HAP-1 (cell line): ENCODE measurements at regions not wholly inside any gene's neighbourhood (a gene's known extent, or its start where the extent isn't known, plus 50 kb on each side); places are given as distances from the start of the nearest gene placed in this dataset.

ENCODE experiments used
- DNase-seq, 2 experiments: peaks; one replicate each; pipeline ENCODE4 v3.0.0-alpha.2; 2016 to 2020; ENCODE audit warnings: low spot score in 2 of 2
- H3K27me3 ChIP-seq: fragments of 250-450 bp; sonication (Bioruptor Pico); 2 replicates; pipeline ENCODE4 v1.5.1; 2020; ENCODE audit warnings: low read depth, mild to moderate bottlenecking, moderate library complexity
- H3K36me3 ChIP-seq: fragments of 250-450 bp; sonication (Bioruptor Pico); replicated peaks from 2 replicates; pipeline ENCODE4 v1.5.1; 2020; ENCODE audit warnings: mild to moderate bottlenecking
- H3K4me1 ChIP-seq: fragments of 250-450 bp; sonication (Bioruptor Pico); 2 replicates; pipeline ENCODE4 v1.5.1; 2020; ENCODE audit warnings: mild to moderate bottlenecking
- H3K4me3 ChIP-seq: fragments of 250-450 bp; sonication (Bioruptor Pico); 2 replicates; pipeline ENCODE4 v1.5.1; 2020; ENCODE audit warnings: mild to moderate bottlenecking, moderate library complexity
- H3K9me3 ChIP-seq: fragments of 250-450 bp; sonication (Bioruptor Pico); 2 replicates; pipeline ENCODE4 v1.5.1; 2020; ENCODE audit warnings: mild to moderate bottlenecking, moderate library complexity
- in situ Hi-C: fragments of 300-500 bp; cut with MboI; formaldehyde crosslinking; loops from 3 replicates; pipeline ENCODE4 v1.14.3; 2020; ENCODE audit warnings: low sequenced_read_pairs, inconsistent platforms, mixed read lengths

DNA sequence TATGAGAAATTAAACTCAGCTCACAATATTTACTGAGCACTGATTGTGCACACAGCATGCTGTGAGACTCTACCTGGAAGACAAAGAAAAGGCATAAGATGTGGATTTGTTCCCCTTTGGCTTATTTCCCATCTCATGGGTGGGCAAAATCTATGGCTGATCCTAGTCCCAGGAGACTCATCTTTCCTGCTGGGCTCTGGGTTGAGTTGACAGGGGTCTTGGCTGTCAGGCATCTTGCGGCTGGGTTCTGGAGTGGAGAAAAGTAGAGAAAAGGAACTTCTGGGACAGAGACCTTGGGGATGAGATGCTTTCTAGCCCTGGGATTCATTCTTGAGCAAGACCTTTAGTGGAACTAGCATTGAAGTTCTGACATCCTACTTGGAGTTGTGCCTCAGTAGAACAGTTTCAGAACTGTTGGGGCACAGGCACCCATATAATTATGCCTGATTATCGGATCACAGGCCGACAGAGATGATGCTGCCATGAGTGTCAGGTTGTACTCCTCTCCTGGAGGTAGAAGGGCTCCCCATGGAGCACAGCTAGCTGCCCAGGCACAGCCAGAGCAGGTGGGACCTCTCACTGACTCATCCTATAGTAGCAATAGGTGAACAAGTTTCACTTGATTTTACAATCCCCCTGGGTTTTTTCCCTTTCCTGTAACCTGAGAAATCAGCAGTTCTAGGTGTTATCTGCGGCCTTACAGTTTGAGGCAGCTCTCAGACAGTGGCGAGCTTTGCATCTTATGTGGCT lies 260.9 kb downstream of the CYRIA start:
- no peak overlapping the region for H3K4me3 ChIP-seq
- no peaks in the 10 kb centered on the region for H3K9me3 ChIP-seq

GRCh38 chr2:16404146-16404545 lies 261.5 kb downstream of the CYRIA start:
- in situ Hi-C loops, result no loop called here
- H3K36me3 ChIP-seq, result no peaks in the 10 kb centered on the region
- H3K4me1 ChIP-seq, result no peaks in the 10 kb centered on the region
- no peak overlapping the region for H3K4me3 ChIP-seq
- no peaks in the 10 kb centered on the region for H3K9me3 ChIP-seq
- no peak for DNase-seq
- H3K27me3 ChIP-seq, result no peaks in the 10 kb centered on the region

More for the DNA sequence above, 260.9 kb downstream of the CYRIA start:
- DNase-seq, result no peak
- Histone ChIP-seq H3K4me1 (no peaks in the 10 kb centered on the region), H3K36me3 (no peaks in the 10 kb centered on the region), H3K27me3 (no peaks in the 10 kb centered on the region)
- in situ Hi-C loops, result no loop called here

DNA sequence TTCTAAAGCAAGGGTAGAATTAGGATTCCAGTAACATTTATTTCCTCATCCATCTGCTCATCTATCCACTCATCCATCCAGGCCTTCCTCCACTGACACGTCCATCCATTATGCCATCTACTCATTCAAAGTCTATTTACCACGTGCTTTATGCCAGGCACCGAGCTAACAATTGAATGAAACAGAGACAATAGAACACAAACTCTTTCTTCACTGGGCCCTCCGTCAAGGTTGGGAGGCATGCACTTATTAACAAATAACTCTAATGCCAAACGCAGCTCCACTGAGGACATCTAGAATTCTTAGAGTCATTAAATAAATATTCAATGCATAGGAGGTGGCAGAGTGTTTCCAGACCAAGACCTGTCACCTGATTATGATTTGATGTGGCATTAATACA lies 262.7 kb downstream of the CYRIA start:
- Histone ChIP-seq H3K36me3 (no peaks in the 10 kb centered on the region), H3K4me1 (no peaks in the 10 kb centered on the region), H3K4me3 (no peak overlapping the region), H3K9me3 (no peaks in the 10 kb centered on the region), H3K27me3 (no peaks in the 10 kb centered on the region)
- in situ Hi-C loops, result no loop called here
- DNase-seq, result no peak

DNA sequence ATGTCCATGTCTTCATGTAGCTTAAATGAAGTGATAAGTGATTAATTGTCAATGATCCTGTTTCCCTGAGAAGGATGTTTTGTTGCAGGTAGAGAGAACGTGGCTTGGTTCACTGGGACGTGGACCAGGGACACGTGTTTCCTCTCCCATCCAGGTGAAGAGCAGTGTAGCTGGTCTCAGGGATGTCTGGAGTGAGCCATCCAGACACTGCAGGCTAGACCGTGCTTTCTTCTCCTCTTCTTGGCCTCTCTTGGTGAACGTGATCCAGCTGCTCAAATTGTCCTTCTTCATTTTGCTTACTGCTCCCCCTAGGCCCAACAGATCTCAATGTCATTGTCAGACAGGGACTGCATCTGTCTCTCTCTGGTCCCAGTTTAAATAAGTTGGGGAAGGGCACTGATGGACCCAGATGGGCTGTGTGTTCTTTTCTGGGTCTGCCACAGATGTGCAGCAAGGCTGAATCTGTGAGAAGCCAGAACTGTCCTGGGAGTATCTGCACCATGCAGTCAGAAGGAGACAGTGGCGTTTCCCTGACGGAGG lies 263.8 kb downstream of the CYRIA start:
- no peaks in the 10 kb centered on the region for H3K36me3 ChIP-seq
- no peaks in the 10 kb centered on the region for H3K27me3 ChIP-seq
- no peaks in the 10 kb centered on the region for H3K9me3 ChIP-seq
- H3K4me3 ChIP-seq, result no peak overlapping the region
- no peak for DNase-seq
- in situ Hi-C loops, result no loop called here
- H3K4me1 ChIP-seq, result no peaks in the 10 kb centered on the region

GRCh38 chr2:16400127-16400623 lies 265.5 kb downstream of the CYRIA start:
- DNase-seq, result no peak
- in situ Hi-C loops, result no loop called here
- H3K27me3 ChIP-seq, result no peaks in the 10 kb centered on the region
- H3K4me3 ChIP-seq, result no peak overlapping the region
- H3K4me1 ChIP-seq, result no peaks in the 10 kb centered on the region
- no peaks in the 10 kb centered on the region for H3K9me3 ChIP-seq
- H3K36me3 ChIP-seq, result no peaks in the 10 kb centered on the region

GRCh38 chr2:16398486-16399043 lies 267.1 kb downstream of the CYRIA start:
- in situ Hi-C loops, result no loop called here
- Histone ChIP-seq H3K36me3 (no peaks in the 10 kb centered on the region), H3K9me3 (no peaks in the 10 kb centered on the region), H3K4me1 (no peaks in the 10 kb centered on the region), H3K4me3 (no peak overlapping the region), H3K27me3 (no peaks in the 10 kb centered on the region)
- no peak for DNase-seq

DNA sequence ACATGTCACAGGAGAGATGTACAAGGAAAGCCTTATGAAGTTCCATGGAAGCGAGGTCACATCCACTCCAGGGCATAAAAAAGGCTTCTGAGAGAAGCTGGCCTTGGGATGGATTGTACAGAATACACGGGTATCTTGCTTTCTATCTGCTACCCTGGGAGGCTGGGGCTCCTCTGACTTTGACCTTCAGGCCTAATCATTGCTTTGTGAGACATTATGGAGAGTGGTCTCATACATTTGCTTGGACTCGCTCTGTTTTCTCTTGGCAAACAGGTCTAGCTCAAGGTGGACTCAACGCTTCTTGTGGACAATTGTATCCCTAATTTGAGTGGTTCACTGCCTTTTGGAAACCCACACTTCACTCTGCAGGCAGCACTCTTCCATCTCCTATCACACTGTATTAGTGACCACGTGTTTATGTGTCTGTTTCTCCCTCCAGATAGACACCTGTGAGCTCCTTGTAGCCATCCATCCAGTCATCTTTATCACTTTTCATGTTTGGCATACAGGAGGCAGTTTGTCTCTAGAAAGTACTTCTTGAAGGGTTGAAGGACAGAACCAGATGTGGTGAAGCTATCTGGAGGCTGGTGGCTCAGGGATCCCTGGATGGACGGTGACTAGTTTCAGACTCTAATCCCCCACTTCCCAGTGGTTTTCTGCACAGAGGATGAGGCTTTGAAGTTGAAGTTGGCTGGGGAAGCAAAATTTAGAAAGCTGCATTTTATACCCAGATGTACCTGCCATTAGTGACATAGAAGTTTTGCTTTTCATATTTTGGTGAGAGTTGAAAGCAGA lies 267.8 kb downstream of the CYRIA start:
- Histone ChIP-seq H3K27me3 (no peaks in the 10 kb centered on the region), H3K4me3 (no peak overlapping the region), H3K9me3 (no peaks in the 10 kb centered on the region), H3K36me3 (no peaks in the 10 kb centered on the region), H3K4me1 (no peaks in the 10 kb centered on the region)
- in situ Hi-C loops, result no loop called here
- no peak for DNase-seq

- DNase-seq, result no peak
- in situ Hi-C loops, result no loop called here
- H3K27me3 ChIP-seq, result no peaks in the 10 kb centered on the region
- H3K9me3 ChIP-seq, result no peaks in the 10 kb centered on the region
- no peaks in the 10 kb centered on the region for H3K4me1 ChIP-seq
- H3K36me3 ChIP-seq, result no peaks in the 10 kb centered on the region
- H3K4me3 ChIP-seq, result no peak overlapping the region
Observed at GRCh38 chr2:16396986-16397385, 268.6 kb downstream of the CYRIA start.

DNA sequence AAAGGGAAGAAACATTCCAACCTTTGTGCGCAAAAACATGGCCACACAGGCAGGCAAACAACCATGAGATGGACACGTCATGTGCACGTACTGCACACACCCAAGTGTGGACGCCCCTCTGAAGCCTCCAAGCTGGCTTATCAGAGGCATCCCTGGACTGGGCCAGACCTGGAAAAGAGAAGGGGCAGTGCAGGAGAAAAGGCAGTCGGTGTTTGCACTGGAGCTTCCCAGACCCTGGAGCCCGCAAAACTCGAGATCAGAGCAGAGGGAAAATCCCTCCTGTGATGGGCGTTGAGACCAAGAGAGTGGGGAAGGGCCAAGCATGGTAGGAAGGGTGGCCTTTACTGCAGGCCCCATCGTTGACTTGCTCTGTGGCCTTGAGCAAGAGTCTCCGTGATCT lies 269.5 kb downstream of the CYRIA start:
- DNase-seq, result no peak
- H3K9me3 ChIP-seq, result no peaks in the 10 kb centered on the region
- H3K4me1 ChIP-seq, result no peaks in the 10 kb centered on the region
- H3K27me3 ChIP-seq, result no peaks in the 10 kb centered on the region
- no peak overlapping the region for H3K4me3 ChIP-seq
- H3K36me3 ChIP-seq, result no peaks in the 10 kb centered on the region
- in situ Hi-C loops, result no loop called here

- no peaks in the 10 kb centered on the region for H3K4me1 ChIP-seq
- in situ Hi-C loops, result no loop called here
- H3K9me3 ChIP-seq, result no peaks in the 10 kb centered on the region
- no peaks in the 10 kb centered on the region for H3K36me3 ChIP-seq
- no peaks in the 10 kb centered on the region for H3K27me3 ChIP-seq
- no peak for DNase-seq
- H3K4me3 ChIP-seq, result no peak overlapping the region
Observed at GRCh38 chr2:16395601-16396000, 270.0 kb downstream of the CYRIA start.

DNA sequence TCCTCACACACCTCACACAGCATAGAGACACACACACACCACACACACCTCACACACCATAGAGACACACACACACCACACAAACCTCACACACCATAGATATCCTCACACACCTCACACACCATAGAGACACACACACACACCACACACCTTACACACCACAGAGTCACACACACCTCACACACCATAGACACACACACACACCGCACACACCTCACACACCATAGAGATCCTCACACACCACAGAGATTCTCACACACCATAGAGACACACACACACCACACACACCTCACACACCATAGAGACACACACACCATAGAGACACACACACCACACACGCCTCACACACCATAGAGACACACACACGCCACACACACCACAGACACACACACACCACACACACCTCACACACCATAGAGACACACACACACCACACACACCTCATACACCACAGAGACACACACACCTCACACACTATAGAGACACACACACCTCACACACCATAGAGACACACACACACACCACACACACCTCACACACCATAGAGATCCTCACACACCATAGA lies 270.6 kb downstream of the CYRIA start:
- in situ Hi-C loops, result no loop called here
- Histone ChIP-seq H3K4me1 (no peaks in the 10 kb centered on the region), H3K36me3 (no peaks in the 10 kb centered on the region), H3K27me3 (no peaks in the 10 kb centered on the region), H3K9me3 (no peaks in the 10 kb centered on the region), H3K4me3 (no peak overlapping the region)
- no peak for DNase-seq

DNA sequence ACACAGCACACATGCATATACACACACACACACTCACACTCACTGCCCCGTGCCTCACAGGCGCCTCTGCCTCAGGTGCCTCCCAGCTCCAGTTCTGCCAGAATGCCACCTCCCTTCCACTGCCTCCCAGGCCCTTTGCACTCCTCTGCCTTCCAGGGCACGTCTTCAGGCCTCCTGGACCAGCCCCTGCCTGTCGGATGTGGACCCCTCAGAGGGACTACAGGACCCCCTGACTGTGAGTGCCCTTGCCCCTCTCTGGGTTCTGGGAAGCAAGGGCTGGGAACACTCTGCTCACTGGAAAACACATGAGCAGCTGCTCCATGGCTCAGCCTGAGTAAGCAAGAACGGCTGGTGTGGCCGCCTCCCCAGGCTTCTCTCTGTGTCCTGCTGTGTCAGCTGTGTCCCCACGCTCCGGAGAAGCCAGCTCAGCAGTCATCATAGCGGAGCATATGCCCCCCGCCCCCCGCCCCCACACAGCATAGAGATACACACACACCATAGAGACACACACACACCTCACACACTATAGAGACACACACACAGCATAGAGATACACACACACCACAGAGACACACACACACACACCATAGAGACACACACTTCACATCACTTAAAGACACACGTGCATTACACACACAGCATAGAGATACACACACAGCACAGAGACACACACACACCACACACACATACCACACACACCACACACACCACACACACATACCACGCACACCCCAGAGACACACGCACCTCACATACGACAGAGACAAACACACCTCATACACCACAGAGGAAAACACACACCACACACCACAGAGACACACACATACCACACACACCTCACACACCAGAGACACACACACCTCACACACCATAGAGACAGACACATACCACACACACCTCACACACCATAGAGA lies 271.3 kb downstream of the CYRIA start:
- H3K36me3 ChIP-seq, result no peaks in the 10 kb centered on the region
- H3K9me3 ChIP-seq, result no peaks in the 10 kb centered on the region
- no peak for DNase-seq
- H3K4me1 ChIP-seq, result no peaks in the 10 kb centered on the region
- H3K27me3 ChIP-seq, result no peaks in the 10 kb centered on the region
- in situ Hi-C loops, result no loop called here
- H3K4me3 ChIP-seq, result no peak overlapping the region

DNA sequence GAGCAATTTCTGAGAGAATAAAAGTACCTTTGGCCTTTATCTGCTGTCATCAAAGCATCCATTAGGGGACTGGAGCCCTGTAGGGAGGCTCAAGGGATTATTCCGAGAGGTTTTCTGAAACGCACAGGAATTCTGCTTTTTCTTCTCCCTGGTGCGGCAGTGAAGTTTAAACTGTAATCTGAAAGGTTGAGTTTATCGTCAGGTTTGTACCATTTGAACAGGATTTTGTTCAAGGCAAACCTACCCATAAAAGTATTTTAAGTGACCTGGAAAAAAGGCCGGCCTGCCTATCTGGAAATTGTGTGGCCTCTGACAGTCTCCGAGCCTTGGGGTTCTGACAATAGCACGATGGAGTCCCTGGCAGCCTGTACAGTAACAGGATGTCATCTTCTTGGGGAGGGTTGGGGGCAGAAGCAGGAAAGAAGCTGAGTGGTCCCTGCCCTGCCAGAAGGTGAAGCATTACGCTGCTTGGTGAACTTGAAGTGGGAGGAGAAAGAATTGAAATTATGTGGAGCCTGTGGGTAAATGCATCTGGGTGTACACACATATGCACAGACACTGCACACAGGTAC lies 272.0 kb downstream of the CYRIA start:
- H3K4me3 ChIP-seq, result no peak overlapping the region
- no peaks in the 10 kb centered on the region for H3K27me3 ChIP-seq
- H3K9me3 ChIP-seq, result no peaks in the 10 kb centered on the region
- in situ Hi-C loops, result no loop called here
- H3K36me3 ChIP-seq, result no peaks in the 10 kb centered on the region
- no peak for DNase-seq
- H3K4me1 ChIP-seq, result no peaks in the 10 kb centered on the region
